NCI-H526 treated with DMSO at 0.1 percent for 48 hours (cell line): ENCODE measurements at regions not wholly inside any gene's neighbourhood (a gene's known extent, or its start where the extent isn't known, plus 50 kb on each side); places are given as distances from the start of the nearest gene placed in this dataset.
"Not testable (repeated sequence)": the region's sequence is repeated elsewhere in the genome, so short reads cannot be mapped to it uniquely, and the experiment has no call there.

Experiments
- DNase-seq: peaks from one replicate; lab custom pipeline; 2025; lab: John Stamatoyannopoulos, UW

DNA sequence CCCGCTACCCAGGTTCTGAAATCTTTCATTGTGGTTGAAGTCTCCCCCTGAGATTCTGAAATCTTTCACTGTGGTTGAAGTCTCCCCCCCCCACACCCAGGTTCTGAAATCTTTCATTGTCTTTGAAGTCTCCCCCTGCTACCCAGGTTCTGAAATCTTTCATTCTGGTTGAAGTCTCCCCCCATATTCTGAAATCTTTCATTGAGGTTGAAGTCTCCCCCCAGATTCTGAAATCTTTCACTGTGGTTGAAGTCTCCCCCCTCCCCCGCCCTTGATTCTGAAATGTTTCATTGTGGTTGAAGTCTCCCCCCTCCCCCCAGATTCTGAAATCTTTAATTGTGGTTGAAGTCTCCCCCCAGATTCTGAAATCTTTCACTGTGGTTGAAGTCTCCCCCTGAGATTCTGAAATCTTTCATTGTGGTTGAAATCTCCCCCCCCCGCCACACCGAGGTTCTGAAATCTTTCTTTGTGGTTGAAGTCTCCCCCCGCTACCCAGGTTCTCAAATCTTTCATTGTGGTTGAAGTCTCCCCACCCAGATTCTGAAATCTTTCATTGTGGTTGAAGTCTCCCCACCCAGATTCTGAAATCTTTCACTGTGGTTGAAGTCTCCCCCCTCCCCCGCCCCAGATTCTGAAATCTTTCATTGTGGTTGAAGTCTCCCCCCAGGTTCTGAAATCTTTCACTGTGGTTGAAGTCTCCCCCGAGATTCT lies 915.2 kb downstream of the BRD1 start:
- not testable (repeated sequence) for DNase-seq

DNA sequence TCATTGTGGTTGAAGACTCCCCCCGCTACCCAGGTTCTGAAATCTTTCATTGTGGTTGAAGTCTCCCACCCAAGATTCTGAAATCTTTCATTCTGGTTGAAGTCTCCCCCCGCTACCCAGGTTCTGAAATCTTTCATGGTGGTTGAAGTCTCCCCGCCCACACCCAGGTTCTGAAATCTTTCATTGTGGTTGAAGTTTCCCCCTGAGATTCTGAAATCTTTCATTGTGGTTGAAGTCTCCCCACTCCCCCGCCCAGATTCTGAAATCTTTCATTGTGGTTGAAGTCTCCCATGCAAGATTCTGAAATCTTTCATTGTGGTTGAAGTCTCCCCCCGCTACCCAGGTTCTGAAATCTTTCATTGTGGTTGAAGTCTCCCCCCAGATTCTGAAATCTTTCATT lies 916.0 kb downstream of the BRD1 start:
- not testable (repeated sequence) for DNase-seq

DNA sequence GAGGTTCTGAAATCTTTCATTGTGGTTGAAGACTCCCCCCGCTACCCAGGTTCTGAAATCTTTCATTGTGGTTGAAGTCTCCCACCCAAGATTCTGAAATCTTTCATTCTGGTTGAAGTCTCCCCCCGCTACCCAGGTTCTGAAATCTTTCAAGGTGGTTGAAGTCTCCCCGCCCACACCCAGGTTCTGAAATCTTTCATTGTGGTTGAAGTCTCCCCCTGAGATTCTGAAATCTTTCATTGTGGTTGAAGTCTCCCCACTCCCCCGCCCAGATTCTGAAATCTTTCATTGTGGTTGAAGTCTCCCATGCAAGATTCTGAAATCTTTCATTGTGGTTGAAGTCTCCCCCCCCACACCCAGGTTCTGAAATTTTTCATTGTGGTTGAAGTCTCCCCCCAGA lies 916.6 kb downstream of the BRD1 start:
- not testable (repeated sequence) for DNase-seq

DNA sequence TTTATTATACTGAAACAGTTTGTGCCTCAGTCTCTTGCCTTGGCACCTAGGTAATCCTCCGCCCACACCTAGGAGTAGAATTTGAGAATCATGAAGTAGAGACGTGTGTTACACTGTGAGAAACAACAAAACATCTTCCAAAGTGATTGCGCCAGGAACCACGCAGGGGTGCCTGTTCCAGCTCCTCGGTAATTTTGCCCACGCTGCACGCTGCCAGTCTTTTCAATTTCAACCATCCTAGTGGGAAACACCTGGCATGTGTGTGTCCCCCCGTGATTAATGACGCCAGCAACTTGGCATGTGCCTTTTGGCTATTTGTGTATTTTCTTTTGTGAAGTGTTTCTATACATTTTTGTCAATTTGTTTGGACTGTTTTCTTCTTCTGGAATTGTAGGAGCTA lies 919.1 kb downstream of the BRD1 start:
- DNase-seq: no peak

DNA sequence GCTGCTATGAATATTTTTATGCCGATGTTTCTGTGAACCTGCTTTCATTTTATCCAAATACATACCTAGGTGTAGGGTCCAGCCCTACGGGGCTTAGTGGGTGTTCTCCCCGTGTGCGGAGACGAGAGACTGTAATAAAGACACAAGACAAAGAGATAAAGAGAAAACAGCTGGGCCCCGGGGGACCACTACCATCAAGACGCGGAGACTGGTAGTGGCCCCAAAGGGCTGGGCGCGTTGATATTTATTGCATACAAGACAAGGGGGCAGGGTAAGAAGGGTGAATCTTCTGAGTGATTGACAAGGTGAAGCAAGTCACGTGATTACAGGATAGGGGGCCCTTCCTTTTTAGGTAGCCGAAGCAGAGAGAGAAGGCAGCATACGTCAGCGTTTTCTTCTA lies 920.1 kb downstream of the BRD1 start:
- no peak for DNase-seq

DNA sequence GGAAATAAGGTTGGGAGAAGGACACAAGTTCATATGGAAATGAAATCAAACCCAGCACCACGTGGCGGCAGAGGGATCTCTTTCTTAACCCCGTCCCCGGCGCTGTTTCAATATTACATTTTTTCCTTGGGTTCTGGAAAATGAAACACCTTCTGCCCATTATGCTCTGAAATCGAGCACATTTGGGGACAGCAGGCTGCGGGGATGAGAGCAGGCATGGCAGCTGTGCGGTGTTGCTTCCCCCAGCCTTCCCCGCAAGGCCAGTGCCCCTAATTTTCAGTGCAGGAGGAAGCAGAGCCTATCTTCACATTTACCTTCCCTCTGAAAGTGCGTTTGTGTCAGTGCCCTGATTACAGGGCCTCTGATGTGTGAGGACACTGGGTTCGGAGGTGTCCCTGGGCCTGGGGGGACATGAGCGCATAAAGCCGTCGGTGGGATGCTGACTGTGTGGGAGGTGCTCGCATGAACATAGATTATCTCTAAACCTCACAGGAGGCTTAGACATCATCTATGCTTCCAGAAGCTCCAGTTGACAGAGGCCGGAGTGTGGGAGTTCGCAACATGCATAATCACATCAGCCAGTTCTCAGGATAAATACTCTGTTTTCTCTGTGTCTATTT lies 921.3 kb downstream of the BRD1 start:
- DNase-seq: no peak

DNA sequence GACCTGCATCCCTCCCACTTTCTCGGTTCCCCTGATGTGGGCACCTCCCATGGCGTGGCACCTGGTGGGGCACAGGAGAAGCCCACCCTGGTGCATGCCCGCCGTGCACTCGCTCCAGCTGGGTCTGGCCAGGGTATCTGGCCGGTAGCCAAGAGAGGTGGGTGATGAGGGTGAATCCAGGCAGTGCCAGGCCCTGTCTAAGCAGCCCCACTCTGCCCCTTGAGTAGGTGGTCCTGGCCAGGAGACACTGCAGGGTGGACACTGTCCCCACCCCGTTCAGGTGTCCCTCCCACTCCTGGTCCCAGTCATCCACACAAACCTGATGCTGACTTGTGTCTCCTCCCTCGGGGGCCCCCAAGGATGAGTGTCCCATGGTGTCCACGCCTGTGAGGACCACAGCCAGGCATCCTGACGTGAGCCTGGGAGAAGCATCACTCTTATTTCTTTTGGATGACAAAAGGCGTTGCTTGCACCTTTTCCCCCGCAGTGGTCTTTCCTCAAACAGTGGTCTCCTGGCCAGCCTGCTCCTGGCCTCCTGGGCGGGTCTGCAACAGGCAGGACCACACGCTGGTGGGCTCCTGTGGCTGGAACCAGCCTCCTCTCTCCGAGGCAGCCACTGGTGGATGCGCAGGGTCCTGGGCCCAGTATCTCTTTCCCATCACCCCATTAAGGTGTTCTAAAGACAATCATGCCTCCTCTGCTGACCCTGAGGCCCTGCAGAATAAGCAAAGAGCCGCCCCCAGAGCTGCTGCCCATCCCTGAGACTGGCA lies 922.3 kb downstream of the BRD1 start:
- DNase-seq: no peak

DNA sequence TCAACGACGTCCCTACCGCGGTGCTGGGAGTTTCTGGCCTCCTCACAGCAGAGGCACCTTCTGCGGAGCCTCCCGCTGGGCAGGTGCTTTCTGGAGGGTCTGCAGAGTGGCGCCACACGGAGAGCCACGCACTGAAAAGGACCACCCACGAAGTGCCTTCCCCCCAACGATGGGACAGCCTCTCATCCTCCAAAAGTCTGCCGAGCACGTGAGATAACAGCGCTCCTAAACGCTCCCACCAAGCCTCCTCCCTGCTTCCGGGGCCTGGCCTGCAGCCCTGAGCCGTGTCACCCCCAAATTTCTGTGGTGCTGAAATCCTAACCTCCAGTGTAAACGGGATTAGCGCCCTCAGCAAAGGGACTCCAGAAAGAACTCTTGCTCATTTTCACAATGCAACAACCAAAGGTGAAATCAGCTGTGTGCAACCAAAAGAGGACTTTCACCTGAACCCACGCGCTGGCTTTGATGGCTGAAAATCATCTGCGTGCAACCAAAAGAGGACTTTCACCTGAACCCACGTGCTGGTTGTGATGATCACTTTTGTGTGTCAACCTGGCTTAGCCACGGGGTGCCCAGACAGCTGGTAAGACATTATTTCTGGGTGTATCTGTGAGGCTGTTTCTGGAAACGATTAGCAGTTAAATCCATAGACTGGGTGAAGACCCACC lies 924.6 kb downstream of the BRD1 start:
- DNase-seq: no peak

DNA sequence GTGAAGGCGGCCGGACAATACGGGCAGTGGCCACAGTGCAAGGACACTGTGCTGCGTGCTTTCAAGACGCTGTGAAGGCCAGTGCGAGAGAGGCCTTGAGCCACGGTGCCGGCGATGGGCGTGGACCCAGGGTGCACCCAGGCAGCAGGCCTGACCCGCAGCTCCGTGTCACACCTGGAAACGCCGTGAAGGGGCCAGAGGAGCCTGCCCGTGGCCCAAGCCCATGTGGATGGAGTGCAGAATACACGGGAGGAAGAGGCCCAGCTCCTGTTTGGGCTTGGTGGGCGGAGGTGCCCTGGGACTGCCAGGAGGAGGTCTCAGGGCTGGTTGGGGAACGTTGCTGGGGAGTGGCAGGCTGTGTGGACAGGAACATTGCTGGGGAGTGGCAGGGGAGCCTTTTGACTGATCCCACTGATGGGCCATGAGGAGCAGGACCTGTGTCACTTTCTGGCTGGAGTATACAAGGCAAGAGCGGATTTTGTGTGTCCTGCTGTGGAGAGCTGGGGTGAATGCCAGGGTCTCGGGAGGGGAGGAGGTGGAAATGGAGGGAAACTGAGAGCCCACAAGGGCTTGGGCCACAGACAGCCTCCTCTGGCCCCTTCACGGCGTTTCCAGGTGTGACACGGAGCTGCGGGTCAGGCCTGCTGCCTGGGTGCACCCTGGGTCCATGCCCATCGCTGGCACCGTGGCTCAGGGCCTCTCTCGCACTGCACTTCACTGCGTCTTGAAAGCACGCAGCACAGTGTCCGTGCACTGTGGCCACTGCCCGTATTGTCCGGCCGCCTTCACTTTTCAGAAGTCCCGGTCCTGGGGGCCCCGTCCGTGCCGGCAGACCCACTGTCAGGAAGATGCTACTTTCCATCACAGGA lies 925.4 kb downstream of the BRD1 start:
- DNase-seq: no peak

DNA sequence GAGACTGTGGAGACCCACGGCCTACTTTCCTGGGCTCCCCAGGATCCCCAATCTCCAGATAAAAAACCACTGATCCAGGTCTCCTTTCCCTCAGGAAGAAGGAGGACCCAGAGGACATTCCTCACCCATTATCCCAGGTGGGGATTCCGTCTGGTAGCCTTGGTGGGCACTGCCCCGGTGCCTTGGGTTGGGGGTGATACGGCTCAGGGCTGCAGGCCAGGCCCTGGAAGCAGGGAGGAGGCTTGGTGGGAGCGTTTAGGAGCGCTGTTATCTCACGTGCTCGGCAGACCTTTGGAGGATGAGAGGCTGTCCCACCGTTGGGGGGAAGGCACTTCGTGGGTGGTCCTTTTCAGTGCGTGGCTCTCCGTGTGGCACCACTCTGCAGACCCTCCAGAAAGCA lies 926.3 kb downstream of the BRD1 start:
- no peak for DNase-seq

DNA sequence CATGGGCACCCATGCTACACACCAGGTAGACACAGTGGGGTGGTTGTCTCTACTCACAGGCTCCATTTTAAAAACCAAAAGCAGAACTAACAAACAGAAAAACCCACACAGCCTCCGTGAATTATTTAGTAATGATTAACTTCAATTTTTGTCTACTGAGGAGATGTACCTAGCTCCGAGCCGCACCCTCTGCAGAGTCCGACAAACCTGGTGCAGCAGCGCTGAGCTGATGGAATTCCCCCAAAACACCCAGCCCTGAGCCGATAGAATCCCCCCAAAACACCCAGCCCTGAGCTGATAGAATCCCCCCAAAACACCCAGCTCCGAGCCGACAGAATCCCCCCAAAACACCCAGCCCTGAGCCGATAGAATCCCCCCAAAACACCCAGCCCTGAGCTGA lies 927.0 kb downstream of the BRD1 start:
- DNase-seq: no peak

DNA sequence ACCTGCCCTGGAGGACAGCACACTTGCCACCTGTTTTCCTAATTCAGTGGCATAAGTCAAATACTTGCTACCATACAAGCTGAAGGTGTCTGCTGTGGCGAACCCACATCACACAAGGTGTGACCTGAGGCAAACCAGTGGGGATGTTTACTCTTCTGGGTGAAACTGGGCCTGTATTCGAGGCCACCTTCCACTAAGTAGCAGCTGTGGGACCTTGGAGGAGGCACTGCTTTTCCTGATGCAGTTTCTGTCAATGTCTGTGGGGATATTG lies 927.4 kb downstream of the BRD1 start:
- DNase-seq: no peak

DNA sequence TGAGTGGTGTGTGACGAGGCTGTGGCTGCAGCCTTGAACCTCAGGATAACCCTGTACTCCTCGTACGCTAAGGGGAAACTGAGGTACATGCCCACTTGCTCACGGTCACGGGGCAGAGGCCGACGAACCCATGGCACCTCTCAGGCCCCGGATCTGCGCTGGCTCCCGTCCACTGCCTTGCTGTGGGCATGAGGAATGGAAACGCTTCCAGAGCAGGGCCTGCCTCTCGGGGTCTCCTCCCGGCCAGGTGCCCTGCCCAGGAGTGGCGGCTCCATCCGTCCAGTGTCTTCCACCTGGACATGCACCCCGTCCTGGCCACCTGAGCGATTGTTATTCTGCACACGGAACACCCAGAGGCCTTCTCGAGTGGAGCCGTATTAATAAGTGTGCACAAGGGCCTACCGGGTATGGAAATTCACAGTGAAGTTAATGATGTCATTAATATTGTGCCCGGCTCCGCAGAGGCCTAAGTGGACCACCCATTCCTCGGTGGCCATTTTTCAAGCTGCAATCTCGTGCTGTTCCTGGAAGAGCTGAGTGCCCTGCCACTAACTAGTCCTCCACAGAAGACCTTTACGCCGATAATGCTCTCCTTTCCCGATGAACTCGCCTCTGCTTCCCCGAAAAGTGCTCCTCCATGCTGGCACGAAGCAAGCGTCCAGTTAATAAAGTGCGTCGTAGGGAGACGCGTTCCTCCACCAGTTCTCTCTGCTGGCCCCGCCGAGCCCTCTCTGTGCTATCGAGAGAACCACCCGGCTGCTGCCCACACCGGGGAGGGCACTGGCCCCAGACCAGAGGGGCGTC lies 927.9 kb downstream of the BRD1 start:
- no peak for DNase-seq

DNA sequence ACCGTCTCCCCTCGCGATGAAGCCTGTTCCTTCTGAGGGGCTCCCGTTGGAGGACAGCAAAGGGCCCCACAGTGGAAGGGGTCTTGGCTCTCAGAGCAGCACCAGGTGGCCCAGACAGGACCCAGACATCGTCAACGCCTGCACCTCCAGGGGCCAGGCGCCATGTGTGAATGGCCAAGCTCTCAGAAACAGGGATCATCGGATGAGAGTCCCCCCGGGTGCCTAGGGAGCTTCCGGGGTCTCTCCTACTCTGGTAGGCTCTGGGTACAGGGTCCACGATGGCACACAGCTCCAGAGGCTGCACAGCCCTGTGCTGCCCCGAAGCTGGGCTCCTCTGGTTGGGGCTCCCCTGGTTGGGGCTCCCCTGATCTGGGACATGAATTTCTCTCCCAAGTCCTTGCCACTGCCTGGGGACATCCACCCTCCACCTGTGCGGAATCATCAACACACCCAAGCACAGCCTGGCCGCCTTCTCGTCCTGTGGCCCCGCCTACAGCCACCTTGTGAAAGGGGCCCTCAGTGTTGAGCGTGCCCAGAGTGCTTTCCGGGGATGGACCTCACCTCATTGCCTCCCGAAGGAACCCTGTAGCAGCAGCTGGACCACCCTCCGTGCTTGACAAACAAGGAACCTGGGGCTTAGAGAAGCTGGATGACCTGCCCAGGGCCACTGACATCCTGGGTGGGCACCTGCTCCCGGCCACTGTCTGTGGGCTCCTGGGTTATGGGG lies 929.0 kb downstream of the BRD1 start:
- no peak for DNase-seq

DNA sequence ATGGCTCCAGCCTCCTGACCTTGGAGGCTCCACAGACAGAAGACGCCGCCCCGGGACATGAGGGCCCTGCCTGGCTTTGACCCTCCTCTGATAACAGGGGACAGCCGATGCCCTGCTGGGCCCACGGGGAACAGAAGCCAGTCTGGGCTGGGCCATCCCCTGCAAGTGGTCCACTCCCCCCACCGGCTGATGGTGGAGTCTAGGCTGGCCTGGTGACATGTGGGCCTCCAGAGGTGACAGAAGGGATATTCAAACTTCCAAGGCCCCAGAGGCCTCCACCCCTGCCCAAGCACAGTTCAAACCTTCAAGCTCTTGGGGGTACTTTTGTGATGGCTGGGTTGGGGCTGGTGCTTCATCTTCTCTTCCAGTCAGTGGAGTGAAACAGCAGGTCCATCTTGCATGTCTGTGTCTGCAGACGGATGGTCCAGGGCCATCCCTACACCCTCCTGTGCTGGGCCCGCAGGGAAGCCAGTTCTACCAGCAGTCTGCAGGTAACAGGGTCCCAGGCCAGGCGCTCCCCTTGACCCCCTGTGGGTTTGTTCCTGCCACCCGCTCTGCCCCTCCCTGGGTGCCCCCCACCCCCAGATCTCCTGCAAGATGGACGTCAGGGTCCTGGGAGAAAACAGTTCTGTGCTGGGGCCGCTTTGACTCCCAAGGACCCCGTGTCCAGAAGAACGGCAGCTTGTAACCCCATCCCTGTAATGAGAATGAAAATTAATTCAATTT lies 929.9 kb downstream of the BRD1 start:
- no peak for DNase-seq

DNA sequence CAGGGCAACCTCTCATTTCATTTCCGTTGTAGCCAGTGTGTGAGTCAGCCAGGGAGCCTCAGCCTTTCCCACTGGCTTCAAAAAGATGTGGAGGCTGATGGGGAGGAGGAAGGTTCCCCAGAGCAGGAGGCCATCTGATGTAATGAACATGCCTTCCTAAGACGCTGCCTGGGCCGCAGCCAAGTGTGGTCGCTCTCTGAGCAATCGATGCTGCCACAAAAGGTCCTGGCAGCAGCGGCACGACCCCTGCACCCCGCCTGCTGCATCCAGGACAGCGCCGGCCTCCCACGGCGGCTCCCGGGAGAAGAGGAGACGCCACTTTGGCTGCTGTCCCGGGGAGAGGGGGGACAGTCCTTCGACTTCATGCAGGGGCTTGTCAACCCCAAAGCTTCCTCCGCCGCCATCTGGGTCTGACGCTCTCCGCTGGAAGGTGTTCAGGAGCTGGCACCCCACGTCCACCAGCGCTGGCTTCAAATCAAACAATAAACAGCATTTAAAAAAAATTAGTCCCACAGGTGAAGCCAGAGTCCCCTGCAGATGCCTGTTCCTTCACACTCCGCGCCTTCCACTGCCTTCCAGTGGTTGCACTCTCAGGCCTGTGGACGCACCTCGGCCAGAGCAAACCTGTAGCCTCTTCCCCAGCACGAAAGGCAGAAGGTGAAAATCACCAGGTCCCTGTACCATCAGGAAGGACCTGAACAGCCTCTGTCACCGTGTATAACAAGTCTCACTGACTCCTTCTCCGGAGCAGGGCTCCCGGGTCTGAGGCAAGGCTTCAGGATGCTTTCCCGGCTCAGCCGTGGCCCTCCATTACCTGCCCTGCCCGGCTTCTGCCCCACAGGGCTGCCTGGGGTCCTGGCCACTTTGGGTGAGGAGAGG lies 930.7 kb downstream of the BRD1 start:
- no peak for DNase-seq

DNA sequence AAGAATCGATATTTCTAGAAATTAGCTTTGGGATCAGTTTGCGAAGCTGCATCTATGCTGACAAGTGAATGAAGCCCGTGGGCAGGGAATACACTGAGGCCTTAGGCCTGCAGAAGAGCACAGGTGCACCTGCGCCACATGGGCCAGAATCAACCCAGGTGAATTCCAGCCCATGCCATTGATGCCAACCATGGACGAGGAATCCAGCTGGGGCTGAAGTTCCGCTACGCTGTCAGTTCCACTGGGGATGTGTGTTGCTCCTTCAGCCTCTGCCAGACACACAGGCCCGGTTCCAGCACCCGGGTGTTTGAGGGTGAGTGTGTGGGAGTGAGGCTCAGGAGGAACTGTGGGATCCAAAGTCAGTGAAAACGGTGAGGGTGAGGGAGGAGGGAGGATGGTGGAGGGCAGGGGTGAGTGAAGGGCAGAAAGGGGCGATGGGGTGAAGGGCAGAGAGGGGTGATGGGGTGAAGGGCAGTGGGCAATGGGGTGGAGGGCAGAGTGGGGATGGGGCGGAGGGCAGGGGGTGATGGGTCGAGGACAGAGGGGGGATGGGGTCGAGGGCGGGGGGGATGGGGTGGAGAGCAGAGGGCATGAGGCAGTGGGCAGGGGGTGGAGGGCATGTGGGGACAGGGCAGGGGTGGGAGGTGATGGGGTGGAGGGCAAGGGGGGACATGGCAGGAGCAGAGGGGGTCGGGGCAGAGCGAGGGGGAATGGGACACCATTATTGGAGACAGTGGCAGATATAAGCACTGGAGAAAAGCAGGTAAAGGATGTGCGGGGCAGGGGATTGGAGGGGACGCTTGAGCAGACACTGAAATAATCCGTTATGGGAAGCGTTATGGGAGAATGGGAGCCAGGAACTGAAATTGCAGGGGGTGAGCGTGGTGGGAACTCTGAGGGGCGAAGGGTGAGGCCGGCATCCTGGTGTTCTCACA lies 931.6 kb downstream of the BRD1 start:
- DNase-seq: no peak

DNA sequence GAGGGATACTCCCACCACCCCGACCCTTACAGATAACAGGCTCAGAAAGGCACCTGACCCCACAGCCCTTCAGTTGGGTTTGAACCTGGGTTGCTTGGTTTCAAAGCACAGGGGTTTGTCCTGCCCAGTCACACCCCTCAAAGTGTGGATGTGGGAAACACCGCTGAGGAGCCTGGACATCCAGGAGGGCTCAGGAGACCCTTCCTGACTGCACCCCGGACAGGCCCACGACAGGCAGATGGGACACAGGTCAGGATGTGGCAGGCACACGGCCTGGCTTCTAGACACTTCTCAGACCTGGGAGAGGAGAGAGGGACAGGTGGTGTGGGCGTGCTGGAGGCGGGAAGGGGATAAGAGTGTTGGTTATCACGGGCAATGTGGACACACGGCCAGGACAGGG lies 932.3 kb downstream of the BRD1 start:
- no peak for DNase-seq
